ENCODE measurements at regions not wholly inside any gene's neighbourhood (a gene's known extent, or its start where the extent isn't known, plus 50 kb on each side); places are given as distances from the start of the nearest gene placed in this dataset.
"Not testable (repeated sequence)": the region's sequence is repeated elsewhere in the genome, so short reads cannot be mapped to it uniquely, and the experiment has no call there.

- TF ChIP-seq CTCF (conservative IDR thresholded peaks at IDR 0.05); EZH2 (IDR thresholded peaks at IDR 0.05; ENCODE audit: low read depth): not testable (repeated sequence)
These were observed 97.1 kb upstream of the RAB4A start for GRCh38 chr1:229173491-229174476.

All from PC-9 (cell line).